ENCODE measurements at regions not wholly inside any gene's neighbourhood (a gene's known extent, or its start where the extent isn't known, plus 50 kb on each side); places are given as distances from the start of the nearest gene placed in this dataset.

DNA sequence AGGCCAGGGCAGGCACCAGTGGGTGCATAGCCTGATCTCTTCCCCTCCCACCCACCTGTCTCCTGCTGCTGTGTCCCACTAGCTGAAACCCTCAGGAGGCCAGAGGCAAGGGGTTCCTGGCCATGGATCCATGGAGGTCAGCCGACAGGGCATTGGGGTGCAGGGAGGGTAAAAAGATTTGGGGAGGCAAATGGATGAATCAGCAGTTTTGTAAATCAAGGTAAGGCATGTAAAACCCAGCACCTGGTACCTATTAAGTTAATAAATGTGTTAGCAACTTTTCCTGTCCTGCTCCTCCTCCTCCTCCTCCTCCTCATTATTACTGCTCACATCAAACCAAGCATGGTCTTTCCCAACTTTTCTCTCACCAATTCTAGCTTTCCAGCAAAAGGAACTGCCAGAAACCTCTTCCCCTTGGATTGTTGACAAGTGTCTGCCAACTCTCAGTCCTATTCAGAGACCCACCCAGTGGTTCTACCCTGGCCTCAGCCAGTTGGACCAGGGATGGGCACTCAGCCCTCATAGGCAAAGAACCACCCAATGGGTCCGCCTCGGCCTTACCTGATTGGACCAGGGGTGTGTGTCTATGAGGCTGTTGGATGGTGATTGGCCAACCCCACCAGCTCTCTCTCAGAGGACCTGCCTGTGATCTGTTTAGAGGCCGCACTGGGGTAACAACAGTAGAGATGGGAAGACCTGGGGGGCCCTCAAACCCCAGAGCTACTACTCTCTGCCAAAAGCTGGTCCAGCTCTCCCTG lies 155.7 kb upstream of the GSC start:
- Histone ChIP-seq H3K9ac (ENCODE audit: extremely low read depth, insufficient read length, low read length) (no peak overlapping the region), H4K20me1 (ENCODE audit: control insufficient read depth, insufficient read depth, insufficient read length) (no peaks in the 10 kb centered on the region), H2AFZ (ENCODE audit: low read length) (no peak overlapping the region), H2BK120ac (ENCODE audit: low read depth, low read length, poor library complexity, severe bottlenecking) (no peak overlapping the region), H3K4ac (ENCODE audit: low read depth, low read length) (no peak overlapping the region), H3K18ac (ENCODE audit: insufficient read length, low read depth, low read length) (no peak overlapping the region), H2AK5ac (ENCODE audit: insufficient read length, low read length) (no peak overlapping the region), H3T11ph (ENCODE audit: low read length) (no peak overlapping the region), H3K79me2 (ENCODE audit: insufficient read depth, low read length) (no peaks in the 10 kb centered on the region), H3K4me1 (ENCODE audit: insufficient read depth, low read length) (no peaks in the 10 kb centered on the region), H3K23ac (ENCODE audit: insufficient read length, low read depth, low read length) (no peak overlapping the region), H2BK5ac (ENCODE audit: insufficient read length, low read length) (no peak overlapping the region), H3K27ac (ENCODE audit: insufficient read length, low read depth, low read length) (no peak overlapping the region), H2BK15ac (ENCODE audit: low read depth, low read length) (no peak overlapping the region), H3K14ac (ENCODE audit: insufficient read depth, low read length) (no peak overlapping the region), H3K27me3 (ENCODE audit: insufficient read depth, low read length) (no peaks in the 10 kb centered on the region), H3K79me1 (ENCODE audit: insufficient read depth, low read depth, low read length, poor library complexity, severe bottlenecking) (no peaks in the 10 kb centered on the region), H4K5ac (ENCODE audit: insufficient read length, low read depth, low read length) (no peak overlapping the region), H2BK20ac (ENCODE audit: low read depth, low read length, poor library complexity, severe bottlenecking) (no peak overlapping the region), H2BK12ac (ENCODE audit: insufficient read length, low read depth, low read length) (no peak overlapping the region), H3K9me3 (ENCODE audit: control insufficient read depth, low read depth, low read length) (no peaks in the 10 kb centered on the region), H3K4me2 (ENCODE audit: insufficient read depth, insufficient read length, low read length) (no peak overlapping the region), H4K8ac (replicated peaks; ENCODE audit: insufficient read length, low read depth, low read length) (no peak overlapping the region), H3K56ac (ENCODE audit: insufficient read length, low read depth, low read length) (no peak overlapping the region), H3K23me2 (ENCODE audit: insufficient read length, low read depth, low read length, poor library complexity, severe bottlenecking) (no peaks in the 10 kb centered on the region), H4K91ac (ENCODE audit: insufficient read length, low read depth, low read length) (no peak overlapping the region)
- Mint-ChIP-seq H3K4me3 (no peak overlapping the region), H3K27me3 (ENCODE audit: low read depth) (peaks cover 16% of the 10 kb centered on the region), H3K9me3 (peaks cover 0 to 2% of the 10 kb centered on the region in 2 experiments; a peak in 1 of 5 replicates), H3K4me1 (no peaks in the 10 kb centered on the region), H3K36me3 (ENCODE audit: insufficient read depth in 1 of 3, low read depth in 3 of 3) (no peaks in the 10 kb centered on the region), H3K27ac (peak overlapping the region in 1 of 3 experiments; percentile 65; a peak in 1 of 7 replicates)
- TF ChIP-seq, protein P1, sequence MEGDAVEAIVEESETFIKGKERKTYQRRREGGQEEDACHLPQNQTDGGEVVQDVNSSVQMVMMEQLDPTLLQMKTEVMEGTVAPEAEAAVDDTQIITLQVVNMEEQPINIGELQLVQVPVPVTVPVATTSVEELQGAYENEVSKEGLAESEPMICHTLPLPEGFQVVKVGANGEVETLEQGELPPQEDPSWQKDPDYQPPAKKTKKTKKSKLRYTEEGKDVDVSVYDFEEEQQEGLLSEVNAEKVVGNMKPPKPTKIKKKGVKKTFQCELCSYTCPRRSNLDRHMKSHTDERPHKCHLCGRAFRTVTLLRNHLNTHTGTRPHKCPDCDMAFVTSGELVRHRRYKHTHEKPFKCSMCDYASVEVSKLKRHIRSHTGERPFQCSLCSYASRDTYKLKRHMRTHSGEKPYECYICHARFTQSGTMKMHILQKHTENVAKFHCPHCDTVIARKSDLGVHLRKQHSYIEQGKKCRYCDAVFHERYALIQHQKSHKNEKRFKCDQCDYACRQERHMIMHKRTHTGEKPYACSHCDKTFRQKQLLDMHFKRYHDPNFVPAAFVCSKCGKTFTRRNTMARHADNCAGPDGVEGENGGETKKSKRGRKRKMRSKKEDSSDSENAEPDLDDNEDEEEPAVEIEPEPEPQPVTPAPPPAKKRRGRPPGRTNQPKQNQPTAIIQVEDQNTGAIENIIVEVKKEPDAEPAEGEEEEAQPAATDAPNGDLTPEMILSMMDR (conservative IDR thresholded peaks at IDR 0.05), result no peak
- DNase-seq, result no peak
- no CpG with 5 or more reads among the region's 4 CpGs for WGBS (ENCODE audit: extremely low coverage, insufficient read length, low lambda C conversion rate)

Data from H9 (cell line).